GM19452 (cell line): ENCODE measurements at regions not wholly inside any gene's neighbourhood (a gene's known extent, or its start where the extent isn't known, plus 50 kb on each side); places are given as distances from the start of the nearest gene placed in this dataset.
"Not testable (repeated sequence)": the region's sequence is repeated elsewhere in the genome, so short reads cannot be mapped to it uniquely, and the experiment has no call there.

Source experiments
- ATAC-seq: cut with Tn5 transposase; IDR thresholded peaks from one replicate; pipeline ENCODE4 v1.9.1; 2021; ENCODE audit not compliant: unreplicated experiment

DNA sequence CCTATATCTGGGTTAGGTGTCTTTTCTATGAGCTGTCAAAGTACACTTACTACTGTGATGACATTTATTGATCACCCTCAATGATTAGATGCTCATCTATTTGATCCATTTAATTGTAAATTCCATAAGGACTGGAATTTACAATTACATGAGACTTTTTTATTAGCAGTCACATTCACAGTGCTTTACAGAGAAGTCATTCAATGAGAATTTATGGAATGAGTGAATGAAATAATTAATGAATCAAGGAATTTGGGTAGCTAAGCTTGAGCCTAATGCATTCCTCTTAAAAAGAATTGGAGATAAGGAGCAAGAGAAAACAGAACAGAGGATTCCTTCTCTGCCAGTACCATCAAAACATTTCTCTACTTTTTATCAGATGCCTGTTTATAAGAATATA is 1437.5 kb upstream of the CDH8 start:
- no peak for ATAC-seq

DNA sequence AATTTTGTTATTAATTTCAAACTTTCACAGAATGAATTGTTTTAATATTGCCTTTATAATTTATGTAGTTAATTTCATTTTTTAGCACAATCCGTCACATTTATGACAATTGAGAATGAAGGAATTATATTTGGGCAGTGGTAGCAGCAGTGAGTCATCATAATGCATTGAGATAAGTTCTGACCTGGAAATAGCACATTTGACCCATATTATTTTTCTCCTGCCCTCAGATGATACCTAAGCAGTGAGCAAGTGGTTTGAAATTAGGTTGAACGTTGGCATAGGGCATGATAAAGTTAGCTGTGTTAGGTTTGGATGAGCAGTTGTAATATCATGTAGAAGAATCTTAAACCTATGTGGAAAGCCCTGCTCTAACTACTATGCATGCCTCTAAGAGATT is 1431.3 kb upstream of the CDH8 start:
- ATAC-seq, result no peak

DNA sequence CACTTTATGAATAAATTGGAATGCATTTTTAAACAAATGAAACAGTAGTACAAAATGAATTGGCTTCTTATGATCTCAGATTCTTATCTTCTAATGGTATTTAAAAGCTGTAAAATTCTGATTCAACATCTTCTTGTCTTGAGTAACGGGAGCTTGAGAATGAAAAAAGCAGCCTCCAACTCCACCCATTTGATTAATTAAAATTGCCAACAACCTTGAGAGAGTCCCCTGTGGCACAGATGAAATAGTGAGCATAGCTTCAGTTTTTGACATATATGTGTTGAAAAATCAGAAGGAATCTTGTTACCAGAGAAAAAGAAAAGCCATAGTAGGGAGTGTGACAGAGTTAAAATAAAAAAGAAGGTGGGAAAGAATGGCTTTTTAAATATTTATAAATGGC is 1426.1 kb upstream of the CDH8 start:
- no peak for ATAC-seq

DNA sequence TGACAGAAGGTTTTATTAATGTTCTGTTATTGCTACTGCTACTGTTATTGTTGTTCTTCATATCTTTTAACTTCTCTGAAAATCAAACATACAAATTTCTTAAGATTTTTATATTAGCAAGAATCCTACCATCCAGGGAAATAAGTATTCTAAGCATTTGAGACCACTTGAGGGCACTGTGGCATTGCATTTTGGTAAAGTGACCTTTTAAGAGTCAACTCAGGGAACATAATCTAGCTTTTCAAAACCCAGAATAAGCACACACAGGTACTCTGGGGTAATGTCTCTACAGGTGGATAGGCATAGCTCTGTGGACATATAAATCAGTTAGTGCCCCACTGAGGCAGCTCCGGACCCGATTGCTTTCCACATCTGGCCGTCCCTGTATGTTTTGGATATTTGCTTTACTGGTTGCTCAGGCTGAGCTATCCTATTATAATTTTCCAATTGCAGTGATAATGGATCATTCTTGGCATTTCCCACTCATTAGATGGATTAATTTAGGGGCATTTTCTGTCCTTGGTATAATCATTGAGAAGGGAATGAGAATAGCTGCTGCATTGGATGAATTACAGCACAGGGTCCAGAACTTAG is 1425.1 kb upstream of the CDH8 start:
- ATAC-seq, result no peak

DNA sequence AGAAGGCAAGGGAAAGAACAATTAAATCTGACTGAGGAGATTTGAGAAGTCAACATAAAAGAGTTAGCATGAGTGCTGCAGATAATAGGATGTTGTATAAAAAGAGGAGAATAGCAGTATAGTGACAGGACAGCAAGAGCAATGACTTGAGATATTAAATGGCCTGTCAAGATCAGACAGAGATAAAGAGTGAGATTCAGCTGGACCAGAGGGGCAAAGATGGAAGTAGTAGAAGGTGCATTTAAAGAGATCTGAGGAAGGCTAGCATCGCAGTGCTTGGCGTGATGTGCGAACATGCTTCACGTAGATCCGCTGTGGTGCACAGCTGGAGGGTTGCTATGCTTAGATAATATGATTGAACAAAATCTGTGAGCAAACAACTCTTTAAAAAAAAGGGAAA is 1422.6 kb upstream of the CDH8 start:
- no peak for ATAC-seq

DNA sequence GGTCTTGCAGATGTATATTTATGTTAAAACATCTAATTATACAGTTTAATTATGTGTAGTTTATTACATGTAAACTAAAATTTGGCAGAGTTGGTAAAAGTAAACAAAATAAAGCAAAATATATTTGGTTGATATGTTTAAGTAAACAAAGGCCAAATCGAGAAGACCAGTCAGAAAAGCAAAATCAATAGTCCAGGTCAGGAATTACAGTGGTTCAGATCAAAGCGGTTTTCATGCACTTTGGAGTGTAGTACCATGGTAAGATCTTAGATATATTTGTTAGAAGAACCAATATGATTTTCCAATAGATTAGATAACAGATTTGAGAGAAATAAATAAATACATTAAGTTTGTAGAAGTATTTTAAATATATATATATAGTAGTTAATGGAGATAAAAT is 1421.6 kb upstream of the CDH8 start:
- no peak for ATAC-seq

DNA sequence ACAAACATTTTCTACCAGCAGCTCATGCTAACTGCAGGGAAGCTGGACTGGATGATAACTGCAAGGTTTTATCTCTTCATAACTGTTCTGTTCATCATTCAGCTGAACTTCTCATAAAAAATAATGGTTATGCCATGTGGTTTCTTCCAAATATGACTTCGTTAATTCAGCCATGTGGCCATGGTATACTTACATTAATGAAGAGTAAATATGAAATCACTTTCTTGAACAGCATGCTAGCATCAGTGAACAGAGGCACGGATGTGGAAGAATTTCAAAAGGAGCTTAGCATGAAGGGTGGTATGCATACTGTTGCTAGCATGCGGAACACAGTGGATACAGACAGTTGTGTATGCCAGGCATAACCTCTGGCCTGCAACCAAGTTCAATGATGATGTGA is 1417.0 kb upstream of the CDH8 start:
- ATAC-seq, result no peak

DNA sequence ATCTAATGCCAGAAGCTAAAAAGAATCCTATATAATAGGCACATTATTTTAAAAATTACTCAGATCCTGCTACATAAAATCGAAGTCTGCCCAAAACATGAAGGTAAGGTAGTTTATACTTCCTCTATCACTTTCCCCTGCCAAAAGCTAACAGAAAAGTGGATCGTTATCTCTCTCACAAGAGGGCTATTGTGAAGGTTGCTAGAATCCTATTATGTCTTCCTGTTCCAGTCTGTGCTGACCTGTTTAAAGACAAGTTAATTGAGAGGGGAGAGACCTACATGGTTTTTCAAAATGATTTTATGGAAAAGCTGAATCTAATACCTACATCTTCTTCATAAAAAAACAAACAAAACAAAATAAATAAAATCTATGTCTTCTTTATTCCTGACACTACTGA is 1410.9 kb upstream of the CDH8 start:
- ATAC-seq, result no peak

DNA sequence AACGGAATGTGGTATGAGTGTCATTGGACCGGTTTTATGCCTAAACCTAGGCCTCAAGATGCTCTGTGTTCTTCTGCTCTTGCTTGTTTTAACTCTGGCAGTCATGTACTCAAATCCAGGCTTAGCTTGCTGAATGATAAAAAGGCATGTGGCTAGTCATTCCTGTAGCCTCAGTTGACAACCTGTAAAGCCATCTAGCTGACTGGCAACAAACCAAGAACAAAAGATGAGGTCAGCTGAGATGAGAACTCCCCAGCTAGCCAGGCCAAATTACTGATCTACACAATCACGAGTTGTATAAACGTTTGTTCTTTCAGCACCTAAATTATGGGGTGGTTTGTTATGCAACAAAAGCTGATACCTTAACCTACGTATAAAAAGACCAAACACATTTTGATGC is 1406.0 kb upstream of the CDH8 start:
- ATAC-seq, result no peak

DNA sequence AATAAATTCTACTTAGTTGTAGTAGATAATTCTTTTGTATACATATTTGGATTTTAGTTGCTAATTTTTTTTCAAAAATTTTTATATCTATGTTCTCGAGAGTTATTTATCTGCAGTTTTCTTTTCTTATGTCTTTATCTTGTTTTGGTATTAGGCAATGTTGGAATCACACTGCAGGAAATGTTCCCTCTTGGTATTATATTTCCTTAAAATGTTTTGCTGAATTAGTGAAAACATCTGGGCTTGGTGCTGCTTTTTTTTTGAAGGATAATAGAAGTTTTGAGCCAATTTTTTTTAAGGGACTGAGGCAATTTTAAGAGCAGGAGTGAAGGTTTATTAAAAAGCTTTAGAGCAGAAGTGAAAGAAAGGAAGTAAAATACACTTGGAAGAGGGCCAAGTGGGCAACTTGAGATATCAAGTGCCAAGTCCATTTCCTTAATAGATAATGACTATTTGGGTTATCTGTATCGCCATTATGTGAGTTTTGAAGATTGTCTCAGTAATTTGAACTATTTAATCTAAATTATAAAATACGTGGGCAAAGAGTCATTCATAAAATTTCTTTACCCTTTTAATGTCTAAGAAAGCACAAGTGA is 1390.1 kb upstream of the CDH8 start:
- no peak for ATAC-seq

DNA sequence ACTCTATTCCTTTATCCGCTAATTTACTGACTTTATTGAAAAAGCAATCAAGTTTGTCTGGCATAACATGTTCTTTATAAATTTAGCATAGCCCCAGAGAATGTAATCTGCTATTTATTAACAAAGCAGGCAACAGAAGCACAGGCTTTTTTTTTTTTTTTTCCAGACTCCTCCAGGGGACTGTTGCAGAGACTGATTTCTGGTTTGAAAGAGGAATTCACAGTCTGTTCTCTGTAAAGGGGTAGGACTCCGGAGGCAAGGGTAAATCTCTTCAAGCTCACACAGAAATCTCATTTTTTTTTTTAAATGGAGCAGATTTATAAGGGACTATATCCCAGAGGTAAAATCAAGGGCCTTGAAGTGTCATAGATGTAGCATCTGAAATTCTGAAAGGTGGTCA is 1386.5 kb upstream of the CDH8 start:
- ATAC-seq, result no peak

DNA sequence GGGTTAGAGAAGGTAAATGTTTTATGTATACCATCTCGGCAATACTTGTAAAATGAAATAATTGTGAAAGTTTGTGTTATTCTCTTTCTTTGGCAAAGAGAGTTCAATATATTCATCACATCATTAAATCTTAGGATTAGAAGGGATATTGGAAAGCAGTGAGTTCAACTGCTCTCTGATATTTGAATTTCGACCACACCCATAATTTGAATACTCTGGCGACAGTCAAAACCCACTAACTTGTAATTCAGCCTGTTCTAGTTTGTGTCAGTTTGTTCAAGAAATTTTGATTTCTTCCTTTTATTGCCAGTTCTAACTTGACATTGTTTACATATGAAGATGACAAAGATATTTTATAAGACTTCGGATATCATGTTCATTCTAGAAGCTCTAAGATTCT is 1380.5 kb upstream of the CDH8 start:
- ATAC-seq, result no peak

DNA sequence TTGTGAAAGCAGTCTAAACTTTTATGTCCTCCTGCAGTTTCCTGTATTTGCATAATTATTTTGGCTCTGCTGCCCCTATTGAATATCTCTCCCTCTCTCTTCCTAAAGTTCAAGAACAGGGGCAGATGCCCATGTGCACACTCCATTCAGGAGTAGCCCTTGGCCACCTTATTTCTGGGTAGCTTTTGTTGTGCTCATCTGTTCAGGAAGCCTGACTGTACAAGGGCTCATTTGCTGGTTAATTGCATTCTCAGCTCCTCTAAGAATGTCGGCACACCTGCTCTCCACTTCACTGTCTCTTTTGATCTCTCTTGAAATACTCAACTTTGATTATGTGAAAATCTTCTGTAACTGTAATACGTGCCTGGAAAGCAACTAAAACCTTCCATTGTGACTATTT is 1378.8 kb upstream of the CDH8 start:
- no peak for ATAC-seq

DNA sequence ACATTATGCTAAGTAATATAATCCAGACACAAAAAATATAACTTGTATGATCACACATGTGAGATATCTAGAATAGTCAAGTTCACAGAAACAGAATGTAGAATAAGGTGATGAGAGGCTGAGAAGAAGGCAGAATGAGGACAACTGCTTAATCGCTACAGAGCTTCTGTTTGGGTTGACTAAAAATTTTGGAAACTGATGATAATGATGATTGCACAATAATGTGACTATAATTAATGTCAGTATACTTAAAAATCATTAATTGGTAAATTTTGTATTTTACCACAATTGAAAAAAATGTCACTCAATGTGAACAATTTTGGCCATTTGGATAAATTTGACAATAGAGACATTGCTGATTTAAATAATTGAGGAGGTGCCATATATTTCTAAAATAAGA is 1374.4 kb upstream of the CDH8 start:
- no peak for ATAC-seq

DNA sequence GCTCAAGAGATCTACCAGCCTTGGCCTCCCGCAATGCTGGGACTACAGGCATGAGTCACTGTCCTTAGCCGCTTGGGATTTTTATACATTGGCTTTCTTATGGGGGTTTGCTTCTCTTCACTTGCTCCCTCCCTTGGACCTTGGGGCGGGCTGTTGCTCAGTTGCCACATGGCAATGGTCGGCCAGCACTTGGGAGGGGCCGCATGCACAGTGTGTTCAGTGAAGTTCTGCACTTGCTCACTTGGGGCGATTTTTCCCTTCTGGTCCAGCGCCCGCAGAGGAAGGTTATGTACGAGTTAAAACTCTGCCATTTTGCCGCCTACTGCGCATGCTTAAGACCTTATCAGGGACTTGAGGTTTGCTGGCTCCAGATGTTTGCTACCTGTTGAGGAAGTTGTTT is 1367.6 kb upstream of the CDH8 start:
- no peak for ATAC-seq

DNA sequence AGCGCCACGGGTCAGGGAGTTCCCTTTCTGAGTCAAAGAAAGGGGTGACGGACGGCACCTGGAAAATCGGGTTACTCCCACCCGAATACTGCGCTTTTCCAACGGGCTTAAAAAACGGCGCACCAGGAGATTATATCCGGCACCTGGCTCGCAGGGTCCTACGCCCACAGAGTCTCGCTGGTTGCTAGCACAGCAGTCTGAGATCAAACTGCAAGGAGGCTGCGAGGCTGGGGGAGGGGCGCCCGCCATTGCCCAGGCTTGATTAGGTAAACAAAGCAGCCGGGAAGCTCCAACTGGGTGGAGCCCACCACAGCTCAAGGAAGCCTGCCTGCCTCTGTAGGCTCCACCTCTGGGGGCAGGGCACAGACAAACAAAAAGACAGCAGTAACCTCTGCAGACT is 1352.0 kb upstream of the CDH8 start:
- ATAC-seq, result not testable (repeated sequence)

DNA sequence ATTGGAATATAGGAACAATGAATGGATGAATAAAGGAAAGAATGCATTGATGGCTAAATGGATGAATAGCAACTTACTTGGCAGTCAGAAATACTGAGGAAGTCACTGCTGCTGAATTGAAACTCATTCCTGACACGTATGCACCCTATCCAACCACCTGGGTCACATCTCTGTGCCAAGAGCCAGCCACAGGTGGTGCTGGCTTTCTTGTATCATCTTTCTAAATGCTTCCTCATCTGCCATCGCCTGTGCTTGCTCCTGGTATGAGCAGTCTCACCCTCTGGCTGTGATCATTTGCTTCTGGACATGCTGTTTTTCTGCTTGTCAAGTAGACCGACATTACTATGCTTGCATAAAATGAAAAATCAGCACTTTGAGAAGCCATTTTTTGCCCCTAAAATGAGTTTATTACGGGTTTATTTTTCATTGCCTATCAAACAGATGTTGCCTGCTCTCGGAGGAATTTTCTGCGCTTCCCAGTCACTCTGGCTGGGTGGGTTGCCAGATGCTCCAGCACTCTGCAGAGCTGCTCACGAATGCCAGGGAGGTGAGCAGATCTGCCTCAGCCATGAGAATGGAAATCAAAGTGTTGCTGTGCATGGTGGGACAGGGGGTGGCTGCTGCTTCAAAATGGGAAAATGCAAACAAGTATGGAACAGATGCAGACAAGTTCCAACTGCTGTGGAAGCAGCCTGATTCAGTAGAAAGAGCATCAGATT is 1349.6 kb upstream of the CDH8 start:
- no peak for ATAC-seq

DNA sequence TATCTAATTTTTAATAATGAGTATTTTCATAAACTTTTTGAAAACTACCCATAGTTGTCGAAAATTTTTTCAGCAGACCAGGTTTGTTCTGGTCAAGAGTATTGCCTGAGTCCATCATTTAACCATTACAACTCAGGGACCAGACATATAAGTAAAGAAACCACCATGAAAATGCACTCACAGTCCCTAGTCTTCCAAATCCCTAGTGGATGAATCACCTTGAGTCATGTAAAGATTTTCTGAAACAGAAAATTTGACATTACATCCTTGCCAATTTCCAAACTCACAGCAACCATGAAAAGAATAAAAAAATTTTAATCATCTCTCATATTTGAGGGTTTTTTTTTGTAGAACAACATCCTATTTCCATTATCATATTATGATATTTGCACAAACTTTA is 1337.5 kb upstream of the CDH8 start:
- ATAC-seq, result no peak

DNA sequence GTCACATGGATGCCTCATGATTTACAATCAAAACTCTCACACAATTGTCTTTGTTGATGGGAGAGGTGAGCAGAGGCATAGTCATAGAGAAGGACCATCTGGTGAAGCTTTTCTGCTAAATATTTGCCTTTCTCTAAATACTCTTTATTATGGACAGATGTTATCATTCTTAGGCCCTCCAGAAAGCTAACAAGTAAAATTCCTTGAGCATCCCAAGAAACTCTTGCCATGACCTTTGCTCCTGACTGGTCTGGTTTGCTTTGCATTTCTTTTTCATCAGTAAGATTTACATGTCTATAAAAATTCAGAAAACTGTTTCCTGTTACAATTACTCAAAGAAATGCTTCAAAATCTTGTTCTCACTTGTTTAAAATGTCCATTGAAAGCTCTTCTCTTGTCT is 1336.6 kb upstream of the CDH8 start:
- no peak for ATAC-seq

DNA sequence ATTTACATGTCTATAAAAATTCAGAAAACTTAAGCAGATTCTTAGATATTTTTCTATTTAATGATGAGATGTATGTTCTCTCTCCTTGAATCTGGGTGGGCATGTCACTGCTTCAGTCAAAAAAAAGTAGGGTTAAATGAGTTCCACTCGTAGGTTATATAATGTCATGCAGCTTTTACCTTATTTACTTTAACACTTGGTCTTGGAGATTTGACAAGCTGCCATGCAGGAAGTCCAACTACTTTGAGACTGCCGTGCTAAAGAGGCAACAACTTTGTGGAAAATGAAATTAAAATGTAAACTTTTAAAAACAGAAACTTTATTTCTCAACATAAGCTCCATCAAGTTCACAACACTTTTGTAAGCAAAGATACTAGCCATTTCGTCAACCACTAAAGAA is 1336.0 kb upstream of the CDH8 start:
- ATAC-seq, result no peak

DNA sequence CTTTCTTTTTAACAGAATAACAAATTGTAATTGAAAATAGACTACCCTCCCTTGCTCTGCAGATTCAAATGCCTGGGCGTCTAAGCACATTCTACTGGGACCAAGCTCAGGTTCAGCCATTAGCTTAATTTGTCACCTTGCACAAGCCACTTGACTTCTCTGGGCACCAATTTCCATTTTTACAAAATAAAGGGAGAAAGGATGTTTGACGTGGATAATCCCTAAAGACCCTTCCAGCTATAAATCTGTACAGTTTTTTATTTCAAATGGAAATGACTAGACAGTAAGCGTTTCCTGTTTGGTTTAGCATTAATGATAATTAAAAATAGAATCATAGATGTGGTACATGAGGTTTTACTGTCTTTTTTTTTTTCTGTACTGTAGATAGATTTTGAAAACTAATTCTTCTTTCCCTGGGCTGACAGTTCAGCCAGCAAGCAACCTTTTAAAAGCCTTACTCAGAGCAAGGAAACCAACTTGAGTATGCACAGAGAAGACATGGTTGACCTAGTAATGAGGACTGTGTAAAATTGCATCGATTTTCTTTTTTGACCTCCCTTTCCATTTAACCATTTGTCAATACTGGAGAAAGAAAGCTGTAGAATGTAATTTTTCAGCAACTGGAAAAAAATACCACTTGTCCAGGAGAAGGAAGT is 1329.5 kb upstream of the CDH8 start:
- ATAC-seq, result no peak

DNA sequence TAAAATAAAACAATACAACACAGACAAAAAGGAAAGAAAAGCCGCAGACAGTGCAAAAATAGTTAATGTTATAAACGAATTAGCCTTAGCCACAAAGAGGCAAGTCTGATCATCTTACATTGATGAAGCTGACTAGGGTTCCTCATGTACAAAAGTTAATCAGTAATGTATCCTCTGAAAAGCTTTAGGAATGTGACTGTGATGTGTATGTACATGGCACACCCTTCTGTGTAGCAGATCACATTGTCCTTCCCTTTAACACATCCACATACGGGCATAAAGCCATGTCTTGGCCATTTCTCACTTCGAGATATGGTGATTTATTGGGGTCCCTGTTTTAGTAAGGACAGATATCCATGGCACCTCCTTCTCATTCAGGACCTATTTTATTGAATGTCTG is 1327.5 kb upstream of the CDH8 start:
- no peak for ATAC-seq
